HL-60 (cell line): ENCODE measurements at regions not wholly inside any gene's neighbourhood (a gene's known extent, or its start where the extent isn't known, plus 50 kb on each side); places are given as distances from the start of the nearest gene placed in this dataset.

Source experiments
- CTCF ChIP-seq: IDR thresholded peaks from one replicate; pipeline ENCODE4 v1.5.1; 2011; ENCODE audit warnings: low read length, control low read depth, inconsistent platforms; ENCODE audit not compliant: insufficient read depth
- POLR2AphosphoS5 ChIP-seq: IDR thresholded peaks from 2 replicates; pipeline ENCODE4 v1.6.1; 2012; ENCODE audit warnings: low read depth

- TF ChIP-seq CTCF, result no peak
- TF ChIP-seq POLR2AphosphoS5, result no peak
These were observed 415.2 kb downstream of the RAP2B start for GRCh38 chr3:153577059-153577736.
